Thoracic aorta (tissue), 2 donors: ENCODE measurements at regions not wholly inside any gene's neighbourhood (a gene's known extent, or its start where the extent isn't known, plus 50 kb on each side); places are given as distances from the start of the nearest gene placed in this dataset.

Experiments used
- ATAC-seq: fragments of 150-250 bp; one replicate; pipeline ENCODE4 v1.8.0; 2017; ENCODE audit warnings: low read depth; ENCODE audit not compliant: insufficient number of reproducible peaks, low FRiP score
- DNase-seq: peaks from one replicate; pipeline ENCODE4 v3.0.0-alpha.2; 2020; ENCODE audit warnings: low spot score
- H3K27ac ChIP-seq, 2 donors: fragments of 200-600 bp; sonication (generic); 1 replicate in 1 of 2; 2 replicates in 1 of 2; pipeline ENCODE4 v1.5.1; 2016; ENCODE audit warnings: mild to moderate bottlenecking in 2 of 2, moderate library complexity in 2 of 2
- H3K27me3 ChIP-seq: fragments of 200-600 bp; sonication (generic); replicated peaks from 2 replicates; pipeline ENCODE4 v1.6.0; 2016; ENCODE audit warnings: mild to moderate bottlenecking; ENCODE audit not compliant: insufficient read depth
- H3K36me3 ChIP-seq: fragments of 200-600 bp; sonication (generic); one replicate; pipeline ENCODE4 v1.5.1; 2016
- H3K4me1 ChIP-seq, 2 donors: fragments of 200-600 bp; sonication (generic); 1 replicate in 1 of 2; 2 replicates in 1 of 2; pipeline versions ENCODE4 v1.5.1 to v1.6.0; 2016; ENCODE audit warnings: low read depth in 2 of 2, mild to moderate bottlenecking in 1 of 2; ENCODE audit not compliant: control insufficient read depth in 1 of 2
- H3K4me3 ChIP-seq: fragments of 200-600 bp; sonication (generic); 2 replicates; pipeline ENCODE4 v1.5.1; 2016; ENCODE audit warnings: mild to moderate bottlenecking
- H3K9me3 ChIP-seq: fragments of 200-600 bp; sonication (generic); 2 replicates; pipeline ENCODE4 v1.5.1; 2016
- TF ChIP-seq, protein P1 (sequence below): fragments of 200-600 bp; sonication (generic); IDR thresholded peaks from one replicate; pipeline ENCODE4 v1.5.1; 2019; ENCODE audit warnings: antibody characterized with exemption

DNA sequence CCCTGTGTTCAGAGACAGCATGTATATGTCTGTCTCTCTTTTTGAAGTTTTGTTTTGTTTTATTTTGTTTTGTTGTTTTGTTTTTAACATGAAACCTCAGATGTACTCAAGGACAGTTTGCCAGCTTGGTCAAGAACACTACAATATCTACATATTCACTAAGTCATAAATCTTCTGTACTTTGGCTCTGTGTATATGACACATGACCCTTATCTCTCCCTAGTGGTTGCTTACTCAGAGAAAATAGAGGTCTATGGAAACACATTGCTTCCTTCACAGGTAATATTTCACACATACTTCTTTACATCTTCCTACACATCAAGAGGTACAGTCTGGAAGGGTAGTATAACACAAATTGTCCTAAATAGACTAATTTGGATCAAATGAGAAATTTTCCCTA, 312.6 kb upstream of the VRK2 start:
- DNase-seq (no peak), ATAC-seq (no peak)
- Histone ChIP-seq H3K9me3 (no peaks in the 10 kb centered on the region), H3K4me1 (no peaks in the 10 kb centered on the region), H3K27me3 (no peaks in the 10 kb centered on the region), H3K27ac (no peak overlapping the region), H3K4me3 (no peak overlapping the region), H3K36me3 (no peaks in the 10 kb centered on the region)
- TF ChIP-seq, protein P1, sequence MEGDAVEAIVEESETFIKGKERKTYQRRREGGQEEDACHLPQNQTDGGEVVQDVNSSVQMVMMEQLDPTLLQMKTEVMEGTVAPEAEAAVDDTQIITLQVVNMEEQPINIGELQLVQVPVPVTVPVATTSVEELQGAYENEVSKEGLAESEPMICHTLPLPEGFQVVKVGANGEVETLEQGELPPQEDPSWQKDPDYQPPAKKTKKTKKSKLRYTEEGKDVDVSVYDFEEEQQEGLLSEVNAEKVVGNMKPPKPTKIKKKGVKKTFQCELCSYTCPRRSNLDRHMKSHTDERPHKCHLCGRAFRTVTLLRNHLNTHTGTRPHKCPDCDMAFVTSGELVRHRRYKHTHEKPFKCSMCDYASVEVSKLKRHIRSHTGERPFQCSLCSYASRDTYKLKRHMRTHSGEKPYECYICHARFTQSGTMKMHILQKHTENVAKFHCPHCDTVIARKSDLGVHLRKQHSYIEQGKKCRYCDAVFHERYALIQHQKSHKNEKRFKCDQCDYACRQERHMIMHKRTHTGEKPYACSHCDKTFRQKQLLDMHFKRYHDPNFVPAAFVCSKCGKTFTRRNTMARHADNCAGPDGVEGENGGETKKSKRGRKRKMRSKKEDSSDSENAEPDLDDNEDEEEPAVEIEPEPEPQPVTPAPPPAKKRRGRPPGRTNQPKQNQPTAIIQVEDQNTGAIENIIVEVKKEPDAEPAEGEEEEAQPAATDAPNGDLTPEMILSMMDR = no peak

DNA sequence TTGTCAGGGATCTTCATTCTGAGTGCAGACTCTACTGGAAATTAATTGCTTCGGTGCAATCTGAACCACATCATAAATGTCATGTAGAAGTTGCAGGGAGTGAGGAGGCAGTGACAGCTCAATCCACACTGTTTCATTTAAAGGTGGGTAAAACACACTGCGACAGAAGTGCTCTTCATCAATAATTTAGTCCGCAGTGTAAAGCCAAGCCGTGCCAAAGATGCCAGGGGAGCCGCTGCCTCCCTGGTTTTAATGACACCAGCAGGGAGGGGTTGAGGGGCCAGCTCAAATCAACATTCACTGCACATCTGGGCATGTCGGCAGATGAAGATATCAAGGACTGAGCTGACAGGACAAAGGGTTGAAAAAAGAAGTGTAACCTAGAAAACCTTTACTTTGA, 305.7 kb upstream of the VRK2 start:
- TF ChIP-seq, protein P1 = no peak
- no peak for DNase-seq
- Histone ChIP-seq H3K4me1 (no peaks in the 10 kb centered on the region), H3K27ac (no peak overlapping the region), H3K4me3 (no peak overlapping the region), H3K27me3 (no peaks in the 10 kb centered on the region), H3K36me3 (no peaks in the 10 kb centered on the region), H3K9me3 (no peaks in the 10 kb centered on the region)
- no peak for ATAC-seq

DNA sequence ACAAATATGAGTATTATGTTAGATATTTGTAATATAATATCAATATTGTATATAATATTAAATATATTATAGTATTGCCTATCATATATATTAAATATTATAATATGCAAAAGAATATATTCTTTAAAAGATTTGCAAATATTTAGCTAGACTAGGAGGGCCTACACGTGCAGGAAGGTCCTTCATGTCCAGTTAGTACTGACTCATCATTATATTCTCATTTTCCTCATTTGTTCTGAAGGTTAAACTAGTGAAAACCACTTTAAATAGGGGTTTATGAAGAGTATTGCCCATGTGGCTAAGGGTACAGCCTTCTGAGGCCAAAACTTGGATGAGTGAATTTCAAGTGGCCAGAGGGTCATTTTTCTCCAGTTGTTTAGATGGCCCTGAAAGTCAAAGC, 293.0 kb upstream of the VRK2 start:
- Histone ChIP-seq H3K27ac (no peak overlapping the region), H3K4me3 (no peak overlapping the region), H3K27me3 (no peaks in the 10 kb centered on the region), H3K36me3 (no peaks in the 10 kb centered on the region), H3K9me3 (no peaks in the 10 kb centered on the region), H3K4me1 (no peaks in the 10 kb centered on the region)
- TF ChIP-seq, protein P1 = no peak
- DNase-seq (no peak), ATAC-seq (no peak)

DNA sequence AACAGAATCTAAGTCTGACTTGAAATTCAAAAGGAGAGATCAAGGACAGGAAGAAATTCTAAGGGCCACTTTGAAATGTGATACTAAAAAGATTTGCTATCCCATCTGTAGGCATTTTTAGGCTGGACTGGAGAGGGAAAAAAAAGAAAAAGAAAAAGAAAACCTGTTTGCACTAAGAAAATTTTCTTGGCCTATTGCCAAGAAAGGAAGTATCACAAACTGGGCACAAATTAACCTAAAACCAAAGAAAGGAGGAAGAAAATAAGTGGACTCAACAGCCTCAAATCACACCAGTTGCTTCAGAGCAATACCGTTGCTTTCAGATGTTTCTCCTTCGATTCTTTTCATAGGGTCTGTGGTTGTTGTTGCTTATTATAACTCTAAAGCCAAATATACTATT, 287.9 kb upstream of the VRK2 start:
- TF ChIP-seq, protein P1 = no peak
- ATAC-seq = no peak
- Histone ChIP-seq H3K27ac (no peak overlapping the region), H3K4me3 (no peak overlapping the region), H3K27me3 (no peaks in the 10 kb centered on the region), H3K9me3 (no peaks in the 10 kb centered on the region), H3K4me1 (peaks cover 4 to 9% of the 10 kb centered on the region in 2 donors), H3K36me3 (no peaks in the 10 kb centered on the region)
- DNase-seq = no peak

DNA sequence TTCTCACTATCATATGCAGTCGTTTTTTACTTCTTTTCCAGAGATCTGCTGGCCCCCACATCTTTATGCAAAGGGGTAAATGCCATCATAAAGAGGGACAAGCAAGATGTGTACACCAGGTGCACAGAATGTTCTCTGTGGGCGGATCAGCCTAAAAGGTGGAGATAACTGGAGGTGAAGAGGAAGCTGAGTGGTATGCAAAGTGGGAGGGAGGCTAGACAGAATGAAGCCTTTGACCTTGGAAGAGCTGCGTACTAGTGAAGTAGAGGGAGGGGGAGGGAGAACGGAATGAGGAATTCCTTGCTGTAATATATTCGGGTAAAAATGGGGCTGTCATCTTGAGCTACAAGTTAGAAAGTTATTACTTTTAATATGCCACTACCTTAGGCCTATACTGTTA, 287.5 kb upstream of the VRK2 start:
- no peaks in the 10 kb centered on the region for H3K9me3 ChIP-seq
- no peak overlapping the region for H3K4me3 ChIP-seq
- DNase-seq (no peak), ATAC-seq (no peak)
- TF ChIP-seq, protein P1 = no peak
- no peaks in the 10 kb centered on the region for H3K27me3 ChIP-seq
- H3K27ac ChIP-seq = no peak overlapping the region
- peaks cover 4 to 9% of the 10 kb centered on the region in 2 donors for H3K4me1 ChIP-seq
- H3K36me3 ChIP-seq = no peaks in the 10 kb centered on the region
